ENCODE measurements at regions not wholly inside any gene's neighbourhood (a gene's known extent, or its start where the extent isn't known, plus 50 kb on each side); places are given as distances from the start of the nearest gene placed in this dataset.

DNA sequence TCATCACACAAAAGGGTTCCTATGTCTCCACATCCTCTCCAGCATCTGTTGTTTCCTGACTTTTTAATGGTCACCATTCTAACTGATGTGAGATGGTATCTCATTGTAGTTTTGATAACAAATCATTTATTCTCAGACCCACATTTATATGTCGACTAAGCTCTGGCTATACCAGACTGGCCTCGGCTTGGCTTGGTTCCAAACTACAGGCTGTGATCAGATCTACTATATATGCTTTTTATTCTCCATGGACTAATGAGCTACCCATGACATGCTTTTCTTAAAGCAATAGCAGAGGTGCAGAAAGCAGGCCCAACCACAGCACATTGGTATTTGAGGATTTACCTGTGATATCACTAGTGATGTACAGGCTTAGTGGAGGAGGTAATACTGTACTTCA, 139.8 kb upstream of the PGR start:
- POLR2A ChIA-PET = no interaction called here
- no peak for TF ChIP-seq ELF4 (IDR thresholded peaks at IDR 0.05)
- no peak for TF ChIP-seq L3MBTL2 (conservative IDR thresholded peaks at IDR 0.05)
- no peak for TF ChIP-seq SP1 (IDR thresholded peaks at IDR 0.05)
- no peak for TF ChIP-seq HDGF (IDR thresholded peaks at IDR 0.05; ENCODE audit: borderline replicate concordance)
- TF ChIP-seq SUZ12 (IDR thresholded peaks at IDR 0.05) = no peak
- no peak for TF ChIP-seq FOXM1 (IDR thresholded peaks at IDR 0.05; ENCODE audit: borderline replicate concordance)
- no peak for TF ChIP-seq FOXK2 (IDR thresholded peaks at IDR 0.05)
- TF ChIP-seq, protein P1, sequence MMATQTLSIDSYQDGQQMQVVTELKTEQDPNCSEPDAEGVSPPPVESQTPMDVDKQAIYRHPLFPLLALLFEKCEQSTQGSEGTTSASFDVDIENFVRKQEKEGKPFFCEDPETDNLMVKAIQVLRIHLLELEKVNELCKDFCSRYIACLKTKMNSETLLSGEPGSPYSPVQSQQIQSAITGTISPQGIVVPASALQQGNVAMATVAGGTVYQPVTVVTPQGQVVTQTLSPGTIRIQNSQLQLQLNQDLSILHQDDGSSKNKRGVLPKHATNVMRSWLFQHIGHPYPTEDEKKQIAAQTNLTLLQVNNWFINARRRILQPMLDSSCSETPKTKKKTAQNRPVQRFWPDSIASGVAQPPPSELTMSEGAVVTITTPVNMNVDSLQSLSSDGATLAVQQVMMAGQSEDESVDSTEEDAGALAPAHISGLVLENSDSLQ (IDR thresholded peaks at IDR 0.05) = no peak
- no peak for TF ChIP-seq ZNF384 (IDR thresholded peaks at IDR 0.05)
- no peak for TF ChIP-seq CTBP1 (IDR thresholded peaks at IDR 0.05; ENCODE audit: borderline replicate concordance)
- TF ChIP-seq NFRKB (IDR thresholded peaks at IDR 0.05) = no peak
- TF ChIP-seq FOXA1 (IDR thresholded peaks at IDR 0.05) = no peak
- no peak for TF ChIP-seq ARNT (IDR thresholded peaks at IDR 0.05)
- TF ChIP-seq BHLHE40 (IDR thresholded peaks at IDR 0.05; ENCODE audit: borderline replicate concordance) = no peak
- no peak for TF ChIP-seq LEF1 (IDR thresholded peaks at IDR 0.05; ENCODE audit: borderline replicate concordance)
- no peak for TF ChIP-seq TARDBP (IDR thresholded peaks at IDR 0.05)
- CTCF ChIA-PET = no interaction called here
- no peak for DNase-seq (ENCODE audit: extremely low spot score)

DNA sequence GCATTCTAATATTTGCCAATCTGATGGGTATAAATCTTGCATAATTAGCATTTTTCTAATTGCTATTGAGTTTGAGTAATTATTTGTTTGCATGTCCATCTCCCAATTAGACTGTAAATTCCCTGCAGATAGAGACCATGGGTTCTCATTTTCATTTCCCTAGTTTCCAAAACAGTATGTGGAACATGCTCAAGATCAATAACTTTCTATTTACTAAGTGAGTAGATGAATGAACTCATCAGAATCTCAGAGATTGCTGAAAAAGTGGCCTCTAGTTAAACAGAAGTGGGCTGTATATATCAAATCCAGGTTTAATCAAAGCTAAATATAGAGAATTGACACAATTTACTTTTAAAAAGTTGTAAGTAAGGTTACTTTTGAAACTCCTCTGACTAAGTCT, 138.0 kb upstream of the PGR start:
- CTCF ChIA-PET = interaction anchor here (0.8 kb wide), 1 partner anchor 130 kb away, joined by 3 read pairs; no protein-coding TSS in a partner anchor
- TF ChIP-seq ZNF384 (IDR thresholded peaks at IDR 0.05) (no peak), CTBP1 (IDR thresholded peaks at IDR 0.05; ENCODE audit: borderline replicate concordance) (no peak), NFRKB (IDR thresholded peaks at IDR 0.05) (no peak), FOXK2 (IDR thresholded peaks at IDR 0.05) (no peak), FOXM1 (IDR thresholded peaks at IDR 0.05; ENCODE audit: borderline replicate concordance) (no peak), ARNT (IDR thresholded peaks at IDR 0.05) (no peak), FOXA1 (IDR thresholded peaks at IDR 0.05) (no peak), L3MBTL2 (conservative IDR thresholded peaks at IDR 0.05) (no peak), SUZ12 (IDR thresholded peaks at IDR 0.05) (no peak), HDGF (IDR thresholded peaks at IDR 0.05; ENCODE audit: borderline replicate concordance) (no peak), BHLHE40 (IDR thresholded peaks at IDR 0.05; ENCODE audit: borderline replicate concordance) (no peak), ELF4 (IDR thresholded peaks at IDR 0.05) (no peak), SP1 (IDR thresholded peaks at IDR 0.05) (no peak)
- no peak for DNase-seq (ENCODE audit: extremely low spot score)
- POLR2A ChIA-PET = no interaction called here

DNA sequence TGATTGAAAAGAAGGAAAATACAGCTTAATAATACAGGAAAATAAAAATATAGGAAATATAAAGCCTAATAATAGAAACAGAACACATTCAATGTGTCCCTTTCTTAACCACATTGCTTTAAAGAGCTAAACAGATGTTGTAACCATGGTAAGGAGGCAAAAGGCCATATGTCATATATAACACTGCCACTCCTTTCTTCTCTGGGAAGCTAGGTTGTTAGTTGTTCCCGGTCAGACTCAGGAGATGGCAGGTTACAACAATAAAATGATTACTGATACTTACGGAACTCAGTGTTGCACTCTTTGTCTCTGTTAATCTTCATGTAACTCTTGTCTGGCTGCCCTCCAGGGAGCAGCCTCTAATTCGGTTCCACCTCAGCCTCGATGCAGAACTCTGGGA, 134.7 kb upstream of the PGR start:
- ChIA-PET POLR2A (no interaction called here), CTCF (no interaction called here)
- TF ChIP-seq LEF1 (IDR thresholded peaks at IDR 0.05; ENCODE audit: borderline replicate concordance) (no peak), ELF4 (IDR thresholded peaks at IDR 0.05) (no peak), NFRKB (IDR thresholded peaks at IDR 0.05) (no peak), ZNF384 (IDR thresholded peaks at IDR 0.05) (no peak), FOXM1 (IDR thresholded peaks at IDR 0.05; ENCODE audit: borderline replicate concordance) (no peak), FOXA1 (IDR thresholded peaks at IDR 0.05) (no peak), SUZ12 (IDR thresholded peaks at IDR 0.05) (no peak), HDGF (IDR thresholded peaks at IDR 0.05; ENCODE audit: borderline replicate concordance) (no peak), TARDBP (IDR thresholded peaks at IDR 0.05) (no peak), L3MBTL2 (conservative IDR thresholded peaks at IDR 0.05) (no peak), BHLHE40 (IDR thresholded peaks at IDR 0.05; ENCODE audit: borderline replicate concordance) (no peak), FOXK2 (IDR thresholded peaks at IDR 0.05) (no peak), ARNT (IDR thresholded peaks at IDR 0.05) (no peak), SP1 (IDR thresholded peaks at IDR 0.05) (no peak), CTBP1 (IDR thresholded peaks at IDR 0.05; ENCODE audit: borderline replicate concordance) (no peak)
- TF ChIP-seq, protein P1 (IDR thresholded peaks at IDR 0.05) = no peak
- no peak for DNase-seq (ENCODE audit: extremely low spot score)

DNA sequence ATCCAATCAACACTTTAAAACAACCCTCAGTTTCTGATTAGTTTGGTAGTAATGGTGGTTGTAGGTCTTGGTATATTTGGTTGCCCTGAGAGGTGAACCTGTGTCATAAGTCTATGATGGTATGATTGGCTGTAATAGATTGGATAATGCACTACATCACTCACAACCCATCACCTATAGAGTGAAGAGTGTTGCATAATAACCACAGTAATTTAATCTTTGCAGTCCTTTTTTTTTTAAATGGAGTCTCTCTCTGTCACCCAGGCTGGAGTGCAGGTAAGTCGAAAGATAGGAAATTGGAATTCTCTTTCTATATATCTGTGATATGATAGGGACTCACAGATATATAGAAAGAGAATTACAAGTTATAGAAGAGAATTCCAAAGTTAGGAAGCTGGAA, 133.4 kb upstream of the PGR start:
- ChIA-PET POLR2A (no interaction called here), CTCF (no interaction called here)
- DNase-seq (ENCODE audit: extremely low spot score) = no peak
- TF ChIP-seq L3MBTL2 (conservative IDR thresholded peaks at IDR 0.05) = no peak
- TF ChIP-seq FOXM1 (IDR thresholded peaks at IDR 0.05; ENCODE audit: borderline replicate concordance) = no peak
- TF ChIP-seq FOXK2 (IDR thresholded peaks at IDR 0.05) = no peak
- TF ChIP-seq SP1 (IDR thresholded peaks at IDR 0.05) = no peak
- no peak for TF ChIP-seq FOXA1 (IDR thresholded peaks at IDR 0.05)
- no peak for TF ChIP-seq TARDBP (IDR thresholded peaks at IDR 0.05)
- no peak for TF ChIP-seq CTBP1 (IDR thresholded peaks at IDR 0.05; ENCODE audit: borderline replicate concordance)
- no peak for TF ChIP-seq ARNT (IDR thresholded peaks at IDR 0.05)
- TF ChIP-seq BHLHE40 (IDR thresholded peaks at IDR 0.05; ENCODE audit: borderline replicate concordance) = no peak
- no peak for TF ChIP-seq ELF4 (IDR thresholded peaks at IDR 0.05)

DNA sequence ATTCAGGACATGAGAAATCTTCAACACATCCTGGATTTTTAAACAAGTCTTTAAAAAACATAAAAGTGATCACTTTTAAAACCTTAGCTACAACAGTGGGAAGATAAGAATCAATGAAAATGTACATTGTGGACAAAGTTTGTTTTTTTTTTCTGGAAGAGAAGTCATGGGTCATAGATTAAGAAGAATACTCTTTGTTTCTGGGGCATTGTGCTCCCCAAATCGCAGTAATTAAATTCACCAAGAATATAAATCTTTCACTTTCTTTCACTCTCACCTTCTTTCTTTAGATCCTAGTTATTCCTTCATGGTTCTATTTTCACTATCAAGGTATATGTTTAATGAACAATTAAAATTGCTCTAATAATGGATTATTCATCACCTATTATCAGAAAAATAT, 132.6 kb upstream of the PGR start:
- no peak for TF ChIP-seq SP1 (IDR thresholded peaks at IDR 0.05)
- TF ChIP-seq FOXA1 (IDR thresholded peaks at IDR 0.05) = no peak
- no peak for TF ChIP-seq NFRKB (IDR thresholded peaks at IDR 0.05)
- TF ChIP-seq LEF1 (IDR thresholded peaks at IDR 0.05; ENCODE audit: borderline replicate concordance) = no peak
- TF ChIP-seq FOXM1 (IDR thresholded peaks at IDR 0.05; ENCODE audit: borderline replicate concordance) = no peak
- TF ChIP-seq TARDBP (IDR thresholded peaks at IDR 0.05) = no peak
- TF ChIP-seq CTBP1 (IDR thresholded peaks at IDR 0.05; ENCODE audit: borderline replicate concordance) = no peak
- TF ChIP-seq ELF4 (IDR thresholded peaks at IDR 0.05) = no peak
- TF ChIP-seq HDGF (IDR thresholded peaks at IDR 0.05; ENCODE audit: borderline replicate concordance) = no peak
- no peak for TF ChIP-seq FOXK2 (IDR thresholded peaks at IDR 0.05)
- TF ChIP-seq ZNF384 (IDR thresholded peaks at IDR 0.05) = no peak
- TF ChIP-seq, protein P1 (IDR thresholded peaks at IDR 0.05) = no peak
- TF ChIP-seq BHLHE40 (IDR thresholded peaks at IDR 0.05; ENCODE audit: borderline replicate concordance) = no peak
- TF ChIP-seq ARNT (IDR thresholded peaks at IDR 0.05) = no peak
- TF ChIP-seq SUZ12 (IDR thresholded peaks at IDR 0.05) = no peak
- no peak for TF ChIP-seq L3MBTL2 (conservative IDR thresholded peaks at IDR 0.05)
- no peak for DNase-seq (ENCODE audit: extremely low spot score)
- ChIA-PET CTCF (no interaction called here), POLR2A (no interaction called here)

DNA sequence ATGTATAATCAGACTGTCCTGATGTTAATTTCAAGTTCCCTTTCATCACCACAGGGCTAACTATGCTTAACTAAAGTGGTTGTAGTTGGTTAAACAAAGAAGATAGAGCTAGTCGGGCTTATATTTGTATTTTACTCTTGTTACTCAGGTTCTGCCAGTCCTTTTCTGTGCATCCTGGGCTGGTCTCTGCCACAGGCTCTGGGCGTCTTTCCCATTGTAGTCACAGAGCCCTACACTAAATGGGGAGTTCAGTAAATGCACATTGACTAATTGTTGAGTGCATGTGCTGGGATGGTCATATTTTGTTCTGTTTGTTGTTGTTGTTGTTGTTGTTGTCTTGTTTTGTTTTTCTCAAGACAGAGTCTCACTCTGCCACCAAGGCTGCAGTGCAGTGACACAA, 125.4 kb upstream of the PGR start:
- ChIA-PET CTCF (no interaction called here), POLR2A (no interaction called here)
- no peak for TF ChIP-seq TARDBP (IDR thresholded peaks at IDR 0.05)
- no peak for TF ChIP-seq BHLHE40 (IDR thresholded peaks at IDR 0.05; ENCODE audit: borderline replicate concordance)
- TF ChIP-seq HDGF (IDR thresholded peaks at IDR 0.05; ENCODE audit: borderline replicate concordance) = no peak
- no peak for TF ChIP-seq FOXK2 (IDR thresholded peaks at IDR 0.05)
- TF ChIP-seq L3MBTL2 (conservative IDR thresholded peaks at IDR 0.05) = no peak
- DNase-seq (ENCODE audit: extremely low spot score) = no peak

All from HEK293T (cell line).